Neuronal stem cell (in vitro differentiated cells): ENCODE measurements at regions not wholly inside any gene's neighbourhood (a gene's known extent, or its start where the extent isn't known, plus 50 kb on each side); places are given as distances from the start of the nearest gene placed in this dataset.

Source experiments
- DNase-seq: peaks from one replicate; pipeline ENCODE4 v3.0.0-alpha.2; 2013; ENCODE audit warnings: low spot score
- H2AFZ ChIP-seq: one replicate; pipeline ENCODE4 v1.6.1; 2013; ENCODE audit warnings: mild to moderate bottlenecking, low read length, inconsistent platforms
- H2AK5ac ChIP-seq: 2 replicates; pipeline ENCODE4 v1.6.1; 2013; ENCODE audit warnings: low read depth, mild to moderate bottlenecking, inconsistent platforms, low read length, moderate library complexity, mixed read lengths
- H2BK120ac ChIP-seq: 2 replicates; pipeline ENCODE4 v1.6.1; 2013; ENCODE audit warnings: low read depth, mild to moderate bottlenecking, inconsistent platforms, low read length, moderate library complexity, mixed read lengths
- H2BK12ac ChIP-seq: one replicate; pipeline ENCODE4 v1.6.1; 2013; ENCODE audit warnings: low read length, inconsistent platforms
- H2BK15ac ChIP-seq: 2 replicates; pipeline ENCODE4 v1.6.1; 2013; ENCODE audit warnings: mild to moderate bottlenecking, low read length, inconsistent platforms, mixed read lengths
- H2BK5ac ChIP-seq: one replicate; pipeline ENCODE4 v1.6.1; 2013; ENCODE audit warnings: inconsistent platforms, mild to moderate bottlenecking, low read length, moderate library complexity
- H3K14ac ChIP-seq: one replicate; pipeline ENCODE4 v1.6.1; 2013; ENCODE audit warnings: low read length, inconsistent platforms
- H3K18ac ChIP-seq: 2 replicates; pipeline ENCODE4 v1.6.1; 2013; ENCODE audit warnings: low read length, inconsistent platforms
- H3K23ac ChIP-seq: 2 replicates; pipeline ENCODE4 v1.6.1; 2013; ENCODE audit warnings: low read depth, mild to moderate bottlenecking, mixed read lengths, low read length, inconsistent platforms; ENCODE audit not compliant: poor library complexity
- H3K27ac ChIP-seq: replicated peaks from 3 replicates; pipeline ENCODE4 v1.5.1; 2013; ENCODE audit warnings: low read length, inconsistent platforms
- H3K27me3 ChIP-seq, 3 experiments: 2 replicates each; pipeline ENCODE4 v1.6.1; 2013; ENCODE audit warnings: low read length in 3 of 3, mild to moderate bottlenecking in 2 of 3, inconsistent platforms in 1 of 3, low read depth in 1 of 3, mixed read lengths in 1 of 3, moderate library complexity in 1 of 3; ENCODE audit not compliant: control insufficient read depth in 3 of 3, insufficient read depth in 3 of 3
- H3K36me3 ChIP-seq, 2 donors: replicated peaks in 1 of 2; 2 replicates each; pipeline ENCODE4 v1.6.1; 2013; ENCODE audit warnings: low read length in 2 of 2; ENCODE audit not compliant: control insufficient read depth in 2 of 2, insufficient read depth in 2 of 2
- H3K4ac ChIP-seq: 2 replicates; pipeline ENCODE4 v1.6.1; 2013; ENCODE audit warnings: inconsistent platforms, mild to moderate bottlenecking, low read length, moderate library complexity
- H3K4me1 ChIP-seq, 2 donors: 1 replicate in 1 of 2; 2 replicates in 1 of 2; pipeline ENCODE4 v1.6.1; 2013; ENCODE audit warnings: low read length in 2 of 2, low read depth in 1 of 2; ENCODE audit not compliant: control insufficient read depth in 2 of 2, insufficient read depth in 1 of 2
- H3K4me2 ChIP-seq: one replicate; pipeline ENCODE4 v1.6.1; 2013; ENCODE audit warnings: mild to moderate bottlenecking, low read length, inconsistent platforms; ENCODE audit not compliant: insufficient read depth, poor library complexity, severe bottlenecking
- H3K4me3 ChIP-seq, 2 donors: 2 replicates each; pipeline ENCODE4 v1.5.1; 2013; ENCODE audit warnings: low read length in 2 of 2, mild to moderate bottlenecking in 2 of 2, inconsistent platforms in 1 of 2, moderate library complexity in 1 of 2
- H3K79me1 ChIP-seq: one replicate; pipeline ENCODE4 v1.6.1; 2013; ENCODE audit warnings: low read depth, mild to moderate bottlenecking, inconsistent platforms, low read length, moderate library complexity
- H3K9ac ChIP-seq: one replicate; pipeline ENCODE4 v1.6.1; 2013; ENCODE audit warnings: mild to moderate bottlenecking, low read depth, low read length, inconsistent platforms; ENCODE audit not compliant: poor library complexity
- H3K9me3 ChIP-seq, 2 donors: replicated peaks in 1 of 2; 2 replicates each; pipeline versions ENCODE3 to v1.6.1; 2013; ENCODE audit warnings: low read length in 2 of 2, mild to moderate bottlenecking in 2 of 2, inconsistent platforms in 1 of 2, low read depth in 1 of 2, mixed read lengths in 1 of 2, moderate library complexity in 1 of 2; ENCODE audit not compliant: control insufficient read depth in 2 of 2, insufficient read depth in 1 of 2
- H4K8ac ChIP-seq: one replicate; pipeline ENCODE4 v1.6.1; 2013; ENCODE audit warnings: low read depth, mild to moderate bottlenecking, inconsistent platforms, low read length, moderate library complexity
- H4K91ac ChIP-seq: one replicate; pipeline ENCODE4 v1.6.1; 2013; ENCODE audit warnings: low read length, low read depth, mild to moderate bottlenecking, inconsistent platforms; ENCODE audit not compliant: poor library complexity
- WGBS, 2 donors: extraction: QIAGEN DNeasy Blood & Tissue Kit; methylation state at CpG; one replicate each; pipeline ENCODE4 v1.1.7; 2013; ENCODE audit warnings: missing lambda C conversion rate in 2 of 2, mixed read lengths in 1 of 2; ENCODE audit not compliant: insufficient read length in 2 of 2, insufficient replicate concordance in 1 of 2; ENCODE audit errors: extremely low coverage in 2 of 2; 5-methylcytosine and 5-hydroxymethylcytosine counted together

GRCh38 chr7:46881507-46882127 is 700.3 kb downstream of the TNS3 start:
- no peak overlapping the region for H3K9ac ChIP-seq
- H4K8ac ChIP-seq = no peak overlapping the region
- H3K4me2 ChIP-seq = no peak overlapping the region
- no peaks in the 10 kb centered on the region for H3K27me3 ChIP-seq
- no peak overlapping the region for H3K14ac ChIP-seq
- no peak overlapping the region for H3K18ac ChIP-seq
- no peak overlapping the region for H3K4me3 ChIP-seq
- no peak overlapping the region for H2BK12ac ChIP-seq
- no peak overlapping the region for H3K4ac ChIP-seq
- no peak for DNase-seq
- no peaks in the 10 kb centered on the region for H3K36me3 ChIP-seq
- H2BK120ac ChIP-seq = no peak overlapping the region
- H2AFZ ChIP-seq = no peak overlapping the region
- H2BK15ac ChIP-seq = no peak overlapping the region
- H3K27ac ChIP-seq = no peak overlapping the region
- WGBS, 2 donors = no CpG with 5 or more reads among the region's 6 CpGs
- no peak overlapping the region for H3K23ac ChIP-seq
- no peaks in the 10 kb centered on the region for H3K9me3 ChIP-seq
- H2AK5ac ChIP-seq = no peak overlapping the region
- H3K79me1 ChIP-seq = no peaks in the 10 kb centered on the region
- H4K91ac ChIP-seq = no peak overlapping the region
- H3K4me1 ChIP-seq = no peaks in the 10 kb centered on the region
- H2BK5ac ChIP-seq = no peak overlapping the region

DNA sequence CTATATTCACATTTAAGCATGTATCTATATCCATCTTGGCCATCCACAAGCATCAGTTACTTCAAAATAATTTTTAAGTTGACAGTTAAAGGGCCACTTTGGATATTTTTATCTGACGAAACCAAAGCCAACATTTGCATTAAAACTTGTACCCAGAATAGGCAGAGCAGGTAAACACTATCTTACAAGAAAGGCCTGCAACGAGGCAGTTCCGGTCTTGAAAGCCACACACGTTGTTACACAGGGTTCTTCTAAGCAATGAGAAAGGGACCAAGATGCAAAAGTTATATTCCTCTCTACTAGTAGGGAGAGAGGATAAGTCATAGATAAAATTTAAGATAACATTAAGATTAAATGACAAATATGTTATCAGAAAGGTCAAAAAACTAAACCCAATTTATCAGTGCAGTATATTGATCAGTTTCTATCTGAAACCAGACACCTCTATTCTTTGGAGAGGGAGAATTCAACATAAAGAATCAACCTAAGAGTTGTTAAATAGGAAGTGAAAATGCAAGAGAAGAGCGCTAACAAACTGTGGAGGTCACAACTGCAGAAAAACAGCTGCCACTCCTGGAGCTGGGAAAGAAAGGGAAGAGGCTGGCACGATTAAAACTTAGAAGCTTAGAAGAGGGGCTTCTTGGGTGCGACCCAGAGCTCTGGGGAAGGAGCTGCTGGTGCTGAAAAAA is 701.3 kb downstream of the TNS3 start:
- H3K4me3 ChIP-seq = no peak overlapping the region
- no peak overlapping the region for H2BK12ac ChIP-seq
- DNase-seq = no peak
- H3K9me3 ChIP-seq = no peaks in the 10 kb centered on the region
- no peaks in the 10 kb centered on the region for H3K79me1 ChIP-seq
- no peak overlapping the region for H3K23ac ChIP-seq
- H3K4ac ChIP-seq = no peak overlapping the region
- H3K27ac ChIP-seq = no peak overlapping the region
- no peak overlapping the region for H2BK15ac ChIP-seq
- no peak overlapping the region for H2BK5ac ChIP-seq
- H3K14ac ChIP-seq = no peak overlapping the region
- H3K36me3 ChIP-seq = no peaks in the 10 kb centered on the region
- H3K4me1 ChIP-seq = no peaks in the 10 kb centered on the region
- WGBS, 2 donors = no CpG with 5 or more reads among the region's 7 CpGs
- no peak overlapping the region for H2BK120ac ChIP-seq
- H4K91ac ChIP-seq = no peak overlapping the region
- H3K9ac ChIP-seq = no peak overlapping the region
- no peak overlapping the region for H3K18ac ChIP-seq
- H3K4me2 ChIP-seq = no peak overlapping the region
- no peak overlapping the region for H2AFZ ChIP-seq
- no peak overlapping the region for H2AK5ac ChIP-seq
- no peaks in the 10 kb centered on the region for H3K27me3 ChIP-seq
- H4K8ac ChIP-seq = no peak overlapping the region

GRCh38 chr7:46879783-46880182 is 702.1 kb downstream of the TNS3 start:
- Histone ChIP-seq H3K27ac (no peak overlapping the region), H2BK5ac (no peak overlapping the region), H3K27me3 (no peaks in the 10 kb centered on the region), H3K23ac (no peak overlapping the region), H3K4me3 (no peak overlapping the region), H3K4me1 (no peaks in the 10 kb centered on the region), H3K4ac (no peak overlapping the region), H4K8ac (no peak overlapping the region), H3K9me3 (no peaks in the 10 kb centered on the region), H2BK15ac (no peak overlapping the region), H3K18ac (no peak overlapping the region), H3K9ac (no peak overlapping the region), H3K36me3 (no peaks in the 10 kb centered on the region), H4K91ac (no peak overlapping the region), H2AK5ac (no peak overlapping the region), H3K4me2 (no peak overlapping the region), H3K14ac (no peak overlapping the region), H2BK12ac (no peak overlapping the region), H2AFZ (no peak overlapping the region), H3K79me1 (no peaks in the 10 kb centered on the region), H2BK120ac (no peak overlapping the region)
- no CpG with 5 or more reads among the region's 2 CpGs for WGBS, 2 donors
- DNase-seq = no peak

DNA sequence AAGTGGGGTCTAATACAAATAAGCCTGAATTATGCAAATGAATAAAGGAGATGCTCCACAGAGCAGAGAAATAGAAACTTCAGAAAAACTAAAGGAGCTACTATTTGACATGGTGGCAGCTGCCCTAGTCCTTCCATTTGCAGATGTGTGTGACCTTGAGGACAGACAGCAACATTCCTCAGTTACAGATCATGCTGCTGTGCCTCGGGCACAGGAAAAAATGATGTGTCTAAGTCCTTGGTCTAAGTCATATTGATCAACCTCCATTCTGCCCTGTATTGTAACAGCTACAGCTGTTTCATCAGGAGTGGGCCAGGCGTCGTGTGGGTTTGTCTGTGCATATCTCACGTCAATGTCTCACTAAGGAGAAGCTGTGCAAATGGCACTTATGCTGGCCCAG is 710.4 kb downstream of the TNS3 start:
- DNase-seq = no peak
- H3K27me3 ChIP-seq = no peaks in the 10 kb centered on the region
- H2BK120ac ChIP-seq = no peak overlapping the region
- no peak overlapping the region for H4K8ac ChIP-seq
- H2BK15ac ChIP-seq = no peak overlapping the region
- H4K91ac ChIP-seq = no peak overlapping the region
- no peak overlapping the region for H2AK5ac ChIP-seq
- no peaks in the 10 kb centered on the region for H3K79me1 ChIP-seq
- H2BK5ac ChIP-seq = no peak overlapping the region
- H3K9ac ChIP-seq = no peak overlapping the region
- H3K4me2 ChIP-seq = no peak overlapping the region
- H3K14ac ChIP-seq = no peak overlapping the region
- no peaks in the 10 kb centered on the region for H3K36me3 ChIP-seq
- no peak overlapping the region for H3K23ac ChIP-seq
- H3K27ac ChIP-seq = no peak overlapping the region
- H3K4me3 ChIP-seq = no peak overlapping the region
- no CpG with 5 or more reads among the region's 4 CpGs for WGBS, 2 donors
- no peak overlapping the region for H3K4ac ChIP-seq
- no peak overlapping the region for H2AFZ ChIP-seq
- H3K18ac ChIP-seq = no peak overlapping the region
- no peaks in the 10 kb centered on the region for H3K9me3 ChIP-seq
- H2BK12ac ChIP-seq = no peak overlapping the region
- H3K4me1 ChIP-seq = no peaks in the 10 kb centered on the region
